Upper lobe of right lung (tissue), 1 donor: ENCODE measurements at regions not wholly inside any gene's neighbourhood (a gene's known extent, or its start where the extent isn't known, plus 50 kb on each side); places are given as distances from the start of the nearest gene placed in this dataset.
"Not testable (repeated sequence)": the region's sequence is repeated elsewhere in the genome, so short reads cannot be mapped to it uniquely, and the experiment has no call there.

ENCODE experiments used
- ATAC-seq: fragments of 200-7000 bp; cut with Tn5 transposase; one replicate; pipeline ENCODE4 v1.9.1; 2020; ENCODE audit warnings: mild to moderate bottlenecking, moderate library complexity
- DNase-seq: peaks from one replicate; pipeline ENCODE4 v3.0.0-alpha.2; 2020
- H3K27ac ChIP-seq: fragments of 200-600 bp; one replicate; pipeline ENCODE4 v1.8.0; 2022
- H3K27me3 ChIP-seq: fragments of 200-600 bp; one replicate; pipeline ENCODE4 v1.8.0; 2022; ENCODE audit warnings: mild to moderate bottlenecking
- H3K36me3 ChIP-seq: fragments of 200-600 bp; one replicate; pipeline ENCODE4 v1.8.0; 2022
- H3K4me1 ChIP-seq: fragments of 200-600 bp; one replicate; pipeline ENCODE4 v1.8.0; 2022
- H3K4me3 ChIP-seq: fragments of 200-600 bp; one replicate; pipeline ENCODE4 v1.8.0; 2022; ENCODE audit warnings: mild to moderate bottlenecking
- H3K9me3 ChIP-seq: fragments of 200-600 bp; one replicate; pipeline ENCODE4 v1.8.0; 2022
- intact Hi-C: fragments of 100-400 bp; cut with DNase I; formaldehyde crosslinking; loops from one replicate; pipeline ENCODE4 v1.11.0; 2022
- TF ChIP-seq, protein P1 (sequence below): fragments of 200-600 bp; IDR thresholded peaks from one replicate; pipeline ENCODE4 v1.8.0; 2022; ENCODE audit warnings: antibody characterized with exemption
- donor health status: DM: no; HTN: yes; CAD: no; lungs with severe emphysema.

DNA sequence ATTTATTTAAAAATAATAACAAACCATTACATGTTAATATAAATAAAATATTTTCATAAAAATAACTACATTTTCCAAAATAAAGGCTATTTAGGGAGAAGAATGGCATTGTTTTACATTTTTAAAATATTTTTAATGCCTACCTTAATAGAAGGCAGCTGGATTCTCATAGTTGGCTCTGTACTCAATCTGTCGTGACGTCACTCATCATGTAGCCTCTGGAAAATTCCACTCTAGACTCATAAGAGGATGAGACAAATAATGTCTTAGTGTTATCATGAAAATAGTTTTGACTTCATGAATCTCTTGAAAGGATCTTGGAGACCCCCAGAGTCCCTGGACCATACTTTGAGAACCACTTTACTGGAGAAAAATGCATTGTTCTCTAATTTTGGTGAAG lies 93.1 kb downstream of the NXNL2 start:
- no peak overlapping the region for H3K27ac ChIP-seq
- ATAC-seq (no peak), DNase-seq (no peak)
- peaks cover 4% of the 10 kb centered on the region for H3K4me1 ChIP-seq
- no peak overlapping the region for H3K4me3 ChIP-seq
- H3K36me3 ChIP-seq = no peaks in the 10 kb centered on the region
- intact Hi-C loops = no loop called here
- TF ChIP-seq, protein P1, sequence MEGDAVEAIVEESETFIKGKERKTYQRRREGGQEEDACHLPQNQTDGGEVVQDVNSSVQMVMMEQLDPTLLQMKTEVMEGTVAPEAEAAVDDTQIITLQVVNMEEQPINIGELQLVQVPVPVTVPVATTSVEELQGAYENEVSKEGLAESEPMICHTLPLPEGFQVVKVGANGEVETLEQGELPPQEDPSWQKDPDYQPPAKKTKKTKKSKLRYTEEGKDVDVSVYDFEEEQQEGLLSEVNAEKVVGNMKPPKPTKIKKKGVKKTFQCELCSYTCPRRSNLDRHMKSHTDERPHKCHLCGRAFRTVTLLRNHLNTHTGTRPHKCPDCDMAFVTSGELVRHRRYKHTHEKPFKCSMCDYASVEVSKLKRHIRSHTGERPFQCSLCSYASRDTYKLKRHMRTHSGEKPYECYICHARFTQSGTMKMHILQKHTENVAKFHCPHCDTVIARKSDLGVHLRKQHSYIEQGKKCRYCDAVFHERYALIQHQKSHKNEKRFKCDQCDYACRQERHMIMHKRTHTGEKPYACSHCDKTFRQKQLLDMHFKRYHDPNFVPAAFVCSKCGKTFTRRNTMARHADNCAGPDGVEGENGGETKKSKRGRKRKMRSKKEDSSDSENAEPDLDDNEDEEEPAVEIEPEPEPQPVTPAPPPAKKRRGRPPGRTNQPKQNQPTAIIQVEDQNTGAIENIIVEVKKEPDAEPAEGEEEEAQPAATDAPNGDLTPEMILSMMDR = no peak
- H3K27me3 ChIP-seq = no peaks in the 10 kb centered on the region
- H3K9me3 ChIP-seq = no peaks in the 10 kb centered on the region

- H3K4me3 ChIP-seq = no peak overlapping the region
- H3K36me3 ChIP-seq = no peaks in the 10 kb centered on the region
- intact Hi-C loops = no loop called here
- peaks cover 4% of the 10 kb centered on the region for H3K4me1 ChIP-seq
- ATAC-seq (no peak), DNase-seq (no peak)
- H3K27ac ChIP-seq = no peak overlapping the region
- H3K9me3 ChIP-seq = no peaks in the 10 kb centered on the region
- TF ChIP-seq, protein P1 = no peak
- no peaks in the 10 kb centered on the region for H3K27me3 ChIP-seq
Observed at GRCh38 chr9:88628811-88629210, 93.8 kb downstream of the NXNL2 start.

DNA sequence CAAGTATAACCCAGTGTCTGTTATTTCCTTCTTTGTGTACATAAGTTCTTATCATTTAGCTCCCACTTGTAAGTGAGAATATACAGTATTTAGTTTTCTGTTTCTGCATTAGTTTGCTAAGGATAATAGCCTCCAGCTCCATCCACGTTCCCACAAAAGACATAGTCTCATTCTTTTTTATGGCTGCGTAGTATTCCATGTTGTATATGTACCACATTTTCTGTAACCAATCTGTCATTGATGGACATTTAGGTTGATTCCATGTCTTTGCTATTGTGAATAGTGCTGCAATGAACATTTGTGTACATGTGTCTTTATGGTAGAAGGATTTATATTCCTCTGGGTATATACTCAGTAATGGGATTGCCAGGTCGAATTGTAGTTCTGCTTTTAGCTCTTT lies 95.6 kb downstream of the NXNL2 start:
- H3K4me1 ChIP-seq, H3K27me3 ChIP-seq, H3K4me3 ChIP-seq, H3K27ac ChIP-seq, ATAC-seq, intact Hi-C loops, DNase-seq, H3K36me3 ChIP-seq, H3K9me3 ChIP-seq: not testable (repeated sequence)

GRCh38 chr9:88635151-88635550 lies 100.2 kb downstream of the NXNL2 start:
- Histone ChIP-seq H3K36me3 (no peaks in the 10 kb centered on the region), H3K9me3 (peaks cover 6% of the 10 kb centered on the region), H3K27ac (no peak overlapping the region), H3K4me1 (no peaks in the 10 kb centered on the region), H3K27me3 (no peaks in the 10 kb centered on the region), H3K4me3 (no peak overlapping the region)
- ATAC-seq = no peak
- intact Hi-C loops = no loop called here
- TF ChIP-seq, protein P1 = no peak
- no peak for DNase-seq

DNA sequence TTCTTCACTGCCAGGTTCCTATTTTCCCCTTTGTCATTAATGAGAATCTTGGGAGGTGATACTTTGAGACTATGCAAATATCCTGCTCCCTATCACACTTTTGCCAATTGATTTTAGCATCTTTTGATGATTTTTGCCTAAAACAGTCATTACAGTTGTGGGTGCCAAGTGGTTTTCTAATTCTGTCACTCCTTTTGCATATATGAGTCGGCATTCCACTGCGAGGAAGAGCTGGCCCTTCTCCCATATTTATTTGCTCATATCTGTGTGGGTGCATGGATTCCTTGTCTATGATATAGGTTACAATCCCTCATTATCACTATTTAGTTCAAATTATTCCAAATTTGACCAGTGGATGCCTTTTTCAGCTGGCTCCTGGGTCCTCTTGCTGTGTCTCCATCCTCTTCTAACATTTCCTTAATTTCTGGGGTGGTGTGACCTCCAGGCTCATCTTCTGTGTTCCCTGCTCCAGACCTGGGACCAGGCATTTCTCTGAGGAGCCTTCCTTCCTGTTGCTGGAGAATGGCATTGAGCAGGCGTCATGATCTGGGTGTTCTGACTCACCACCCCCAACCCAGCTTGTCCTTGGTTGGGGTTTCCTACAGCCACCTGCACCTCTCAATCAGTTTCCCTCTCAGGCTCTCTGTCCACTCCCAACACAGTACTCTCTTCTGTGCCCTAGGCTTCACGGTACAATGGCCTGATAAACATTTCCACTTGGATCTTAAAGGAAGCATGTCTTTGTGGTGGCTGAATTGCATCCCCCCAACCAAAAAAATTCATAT lies 106.7 kb downstream of the NXNL2 start:
- H3K4me3 ChIP-seq = no peak overlapping the region
- DNase-seq (no peak), ATAC-seq (no peak)
- TF ChIP-seq, protein P1 = no peak
- H3K27me3 ChIP-seq = no peaks in the 10 kb centered on the region
- H3K36me3 ChIP-seq = no peaks in the 10 kb centered on the region
- peaks cover 6% of the 10 kb centered on the region for H3K9me3 ChIP-seq
- H3K27ac ChIP-seq = no peak overlapping the region
- no peaks in the 10 kb centered on the region for H3K4me1 ChIP-seq
- intact Hi-C loops = no loop called here

DNA sequence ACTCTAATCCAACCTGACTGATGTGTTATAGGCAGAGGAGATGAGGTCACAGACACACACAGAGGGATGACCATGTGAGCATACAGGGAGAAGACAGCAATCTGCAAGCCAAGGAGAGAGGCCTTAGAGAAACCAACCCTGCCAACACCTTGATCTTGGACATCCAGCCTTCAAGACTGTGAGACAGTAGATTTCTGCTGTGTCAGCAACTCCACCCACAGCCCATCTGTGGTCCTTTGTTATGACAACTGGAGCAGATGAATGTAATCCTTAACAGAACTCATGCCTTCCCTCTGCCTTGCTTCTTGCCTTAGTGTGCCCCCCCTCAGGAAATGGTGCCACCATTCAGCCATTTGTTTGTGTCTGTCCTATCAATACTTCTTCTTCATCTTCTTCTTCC lies 107.4 kb downstream of the NXNL2 start:
- Histone ChIP-seq H3K4me1 (no peaks in the 10 kb centered on the region), H3K27ac (no peak overlapping the region), H3K4me3 (no peak overlapping the region), H3K27me3 (no peaks in the 10 kb centered on the region), H3K9me3 (no peaks in the 10 kb centered on the region), H3K36me3 (no peaks in the 10 kb centered on the region)
- TF ChIP-seq, protein P1 = no peak
- intact Hi-C loops = no loop called here
- no peak for DNase-seq
- no peak for ATAC-seq
